ENCODE measurements at regions not wholly inside any gene's neighbourhood (a gene's known extent, or its start where the extent isn't known, plus 50 kb on each side); places are given as distances from the start of the nearest gene placed in this dataset.
A peak's percentile ranks its signal among the peaks of the same experiment; 100 is the strongest.

- TF ChIP-seq CTCF (IDR thresholded peaks at IDR 0.05) = no peak
- Mint-ChIP-seq H3K27ac (peak overlapping the region; percentile 32; the same call in 1 of the 2 replicates), H3K27me3 (ENCODE audit: insufficient read depth) (no peaks in the 10 kb centered on the region), H3K4me3 (peak overlapping the region; percentile 86), H3K9me3 (no peaks in the 10 kb centered on the region), H3K36me3 (ENCODE audit: low read depth) (no peaks in the 10 kb centered on the region), H3K4me1 (ENCODE audit: low read depth) (peaks cover 18% of the 10 kb centered on the region)
- DNase-seq = peak; percentile 32
Observed at GRCh38 chr13:33676045-33676989, 141.6 kb upstream of the RFC3 start.

GRCh38 chr13:33677215-33677614 lies 140.7 kb upstream of the RFC3 start:
- no peak overlapping the region for H3K27ac Mint-ChIP-seq
- H3K9me3 Mint-ChIP-seq = no peaks in the 10 kb centered on the region
- no peak for DNase-seq
- H3K27me3 Mint-ChIP-seq (ENCODE audit: insufficient read depth) = no peaks in the 10 kb centered on the region
- no peaks in the 10 kb centered on the region for H3K36me3 Mint-ChIP-seq (ENCODE audit: low read depth)
- peaks cover 18% of the 10 kb centered on the region for H3K4me1 Mint-ChIP-seq (ENCODE audit: low read depth)
- no peak for TF ChIP-seq CTCF (IDR thresholded peaks at IDR 0.05)
- no peak overlapping the region for H3K4me3 Mint-ChIP-seq

- Mint-ChIP-seq H3K9me3 (no peaks in the 10 kb centered on the region), H3K27ac (no peak overlapping the region), H3K4me3 (no peak overlapping the region), H3K4me1 (ENCODE audit: low read depth) (peaks cover 18% of the 10 kb centered on the region), H3K27me3 (ENCODE audit: insufficient read depth) (no peaks in the 10 kb centered on the region), H3K36me3 (ENCODE audit: low read depth) (no peaks in the 10 kb centered on the region)
- TF ChIP-seq CTCF (IDR thresholded peaks at IDR 0.05) = no peak
- no peak for DNase-seq
Observed at GRCh38 chr13:33678084-33678483, 139.9 kb upstream of the RFC3 start.

GRCh38 chr13:33678906-33679657 lies 138.9 kb upstream of the RFC3 start:
- H3K4me1 Mint-ChIP-seq (ENCODE audit: low read depth) = peaks cover 18% of the 10 kb centered on the region
- no peaks in the 10 kb centered on the region for H3K36me3 Mint-ChIP-seq (ENCODE audit: low read depth)
- no peak for TF ChIP-seq CTCF (IDR thresholded peaks at IDR 0.05)
- H3K9me3 Mint-ChIP-seq = no peaks in the 10 kb centered on the region
- no peak for DNase-seq
- no peaks in the 10 kb centered on the region for H3K27me3 Mint-ChIP-seq (ENCODE audit: insufficient read depth)
- no peak overlapping the region for H3K4me3 Mint-ChIP-seq
- H3K27ac Mint-ChIP-seq = no peak overlapping the region

- TF ChIP-seq CTCF (IDR thresholded peaks at IDR 0.05) = no peak
- Mint-ChIP-seq H3K4me3 (no peak overlapping the region), H3K27ac (no peak overlapping the region), H3K9me3 (no peaks in the 10 kb centered on the region), H3K4me1 (ENCODE audit: low read depth) (peaks cover 18% of the 10 kb centered on the region), H3K27me3 (ENCODE audit: insufficient read depth) (no peaks in the 10 kb centered on the region), H3K36me3 (ENCODE audit: low read depth) (no peaks in the 10 kb centered on the region)
- no peak for DNase-seq
Observed at GRCh38 chr13:33679658-33680012, 138.3 kb upstream of the RFC3 start.
